Calu3 (cell line): ENCODE measurements at regions not wholly inside any gene's neighbourhood (a gene's known extent, or its start where the extent isn't known, plus 50 kb on each side); places are given as distances from the start of the nearest gene placed in this dataset.
"Not testable (repeated sequence)": the region's sequence is repeated elsewhere in the genome, so short reads cannot be mapped to it uniquely, and the experiment has no call there.

Source experiments
- BruUV-seq: library from RNA; stranded (reverse); fragments of 400-500 nt; replicated peaks from 2 replicates; lab custom pipeline; 2021; lab: Mats Ljungman, UMichigan
- CTCF ChIA-PET: fragments of 300-600 bp; sonication (Branson Sonifier 250); formaldehyde crosslinking; loops from one replicate; lab custom pipeline; 2022; ENCODE audit warnings: antibody characterized with exemption; lab: Charles Lee
- DNase-seq: peaks from one replicate; pipeline ENCODE4 v3.0.0; 2022
- H3K27ac Mint-ChIP-seq: one replicate; pipeline ENCODE4 v1.8.0; 2022; ENCODE audit warnings: mixed read lengths; ENCODE audit not compliant: unreplicated experiment
- H3K27me3 Mint-ChIP-seq: one replicate; pipeline ENCODE4 v1.8.0; 2022; ENCODE audit warnings: mixed read lengths; ENCODE audit not compliant: unreplicated experiment
- H3K36me3 Mint-ChIP-seq: one replicate; pipeline ENCODE4 v1.8.0; 2022; ENCODE audit warnings: mild to moderate bottlenecking, moderate library complexity, mixed read lengths; ENCODE audit not compliant: insufficient read depth, unreplicated experiment
- H3K4me1 Mint-ChIP-seq: one replicate; pipeline ENCODE4 v1.8.0; 2022; ENCODE audit warnings: mild to moderate bottlenecking, low read depth, mixed read lengths; ENCODE audit not compliant: unreplicated experiment
- H3K4me3 Mint-ChIP-seq: one replicate; pipeline ENCODE4 v1.8.0; 2022; ENCODE audit warnings: mild to moderate bottlenecking, low read depth, moderate library complexity, mixed read lengths; ENCODE audit not compliant: unreplicated experiment
- H3K9me3 Mint-ChIP-seq: one replicate; pipeline ENCODE4 v1.8.0; 2022; ENCODE audit warnings: low read depth, mixed read lengths; ENCODE audit not compliant: unreplicated experiment
- CTCF ChIP-seq: fragments of 200-600 bp; IDR thresholded peaks from one replicate; pipeline ENCODE4 v1.8.0; 2022; ENCODE audit warnings: antibody characterized with exemption; ENCODE audit not compliant: unreplicated experiment
- intact Hi-C: fragments of 100-400 bp; cut with micrococcal nuclease; formaldehyde crosslinking; loops from one replicate; pipeline ENCODE4 v1.10.0; 2022; ENCODE audit not compliant: unreplicated experiment

DNA sequence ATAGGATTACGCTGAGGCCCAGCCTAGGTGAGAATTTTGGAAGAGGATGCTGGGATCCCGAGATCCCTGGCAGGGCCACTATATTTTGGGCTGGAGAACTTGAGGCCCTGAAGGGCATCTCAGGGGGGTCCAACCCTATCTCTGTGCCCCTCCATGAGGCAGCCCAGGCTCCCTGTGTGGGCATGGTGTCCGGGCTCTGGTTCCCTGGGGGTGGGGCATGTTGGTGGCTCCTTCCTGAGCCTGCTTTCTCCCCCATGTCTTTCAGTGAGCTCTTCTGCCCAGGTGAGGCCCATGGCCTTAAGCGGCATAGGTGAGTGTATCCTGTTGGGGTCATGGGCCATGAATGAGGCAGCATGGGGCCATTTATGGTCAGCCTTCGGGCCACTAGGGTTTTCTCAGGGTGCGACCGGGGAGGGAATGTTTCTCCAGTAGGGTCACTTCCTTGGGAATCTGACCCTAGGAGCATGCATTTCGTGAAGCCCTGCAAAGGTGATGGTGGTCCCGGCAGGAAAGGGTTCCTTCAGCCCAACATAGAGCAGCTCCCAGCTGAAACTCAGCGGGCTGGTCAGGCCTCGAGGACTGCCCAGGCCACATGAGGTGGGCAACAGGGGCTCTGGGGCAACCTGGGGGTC is 191.3 kb downstream of the UBE3A start:
- Mint-ChIP-seq H3K36me3 (no peaks in the 10 kb centered on the region), H3K4me3 (no peak overlapping the region), H3K27ac (no peak overlapping the region), H3K4me1 (no peaks in the 10 kb centered on the region), H3K27me3 (no peaks in the 10 kb centered on the region), H3K9me3 (no peaks in the 10 kb centered on the region)
- intact Hi-C loops, result no loop called here
- no TSS peak for BruUV-seq
- DNase-seq, result no peak
- TF ChIP-seq CTCF, result no peak
- CTCF ChIA-PET, result no interaction called here

GRCh38 chr15:25248087-25248486 is 190.7 kb downstream of the UBE3A start:
- H3K4me1 Mint-ChIP-seq, H3K36me3 Mint-ChIP-seq, CTCF ChIA-PET, H3K9me3 Mint-ChIP-seq, intact Hi-C loops, H3K4me3 Mint-ChIP-seq, H3K27ac Mint-ChIP-seq, BruUV-seq, H3K27me3 Mint-ChIP-seq, DNase-seq: not testable (repeated sequence)

DNA sequence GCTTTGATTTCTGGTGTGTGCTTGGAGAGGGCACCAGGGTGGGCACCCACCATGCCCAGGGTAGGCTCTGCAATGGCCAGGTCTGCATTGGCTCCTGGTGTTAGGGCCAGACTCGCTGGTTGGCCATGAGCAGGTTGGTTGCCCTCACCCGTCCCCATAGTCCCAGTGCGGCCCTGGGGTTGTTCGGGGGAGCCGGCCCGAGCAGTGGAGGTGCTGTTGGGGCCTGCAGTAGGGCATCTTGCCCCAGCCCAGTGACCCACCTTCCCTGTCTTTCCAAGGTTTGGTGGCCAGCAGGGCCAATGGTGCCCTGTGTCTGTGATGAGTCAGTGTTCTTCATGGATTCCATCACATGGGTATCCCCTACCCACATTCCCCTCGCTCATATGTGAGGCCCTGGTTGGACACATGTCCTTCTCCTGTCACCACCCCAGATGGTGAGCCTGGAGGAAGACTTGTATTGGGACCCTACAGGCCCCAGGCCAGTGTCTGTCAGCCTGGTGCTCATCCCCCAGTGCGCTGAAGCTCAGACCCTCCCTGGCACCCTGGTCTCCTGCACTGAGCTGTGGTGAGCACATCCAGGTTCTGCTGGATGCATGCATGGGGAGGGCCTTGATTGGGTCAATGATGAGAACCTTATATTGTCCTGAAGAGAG is 190.1 kb downstream of the UBE3A start:
- Mint-ChIP-seq H3K4me1 (no peaks in the 10 kb centered on the region), H3K27me3 (no peaks in the 10 kb centered on the region), H3K27ac (no peak overlapping the region), H3K4me3 (no peak overlapping the region), H3K36me3 (no peaks in the 10 kb centered on the region), H3K9me3 (no peaks in the 10 kb centered on the region)
- intact Hi-C loops, result no loop called here
- TF ChIP-seq CTCF, result no peak
- BruUV-seq, result no TSS peak
- CTCF ChIA-PET, result no interaction called here
- no peak for DNase-seq

- no peak for TF ChIP-seq CTCF
- Mint-ChIP-seq H3K9me3 (no peaks in the 10 kb centered on the region), H3K27me3 (no peaks in the 10 kb centered on the region), H3K27ac (no peak overlapping the region), H3K4me3 (no peak overlapping the region), H3K4me1 (no peaks in the 10 kb centered on the region), H3K36me3 (no peaks in the 10 kb centered on the region)
- BruUV-seq, result no TSS peak
- CTCF ChIA-PET, result no interaction called here
- intact Hi-C loops, result no loop called here
- DNase-seq, result no peak
Measured at GRCh38 chr15:25249236-25250010, 189.4 kb downstream of the UBE3A start.
